Osteocyte (in vitro differentiated cells): ENCODE measurements at regions not wholly inside any gene's neighbourhood (a gene's known extent, or its start where the extent isn't known, plus 50 kb on each side); places are given as distances from the start of the nearest gene placed in this dataset.

ENCODE experiments used
- DNase-seq: peaks from one replicate; pipeline ENCODE4 v3.0.0; 2021; ENCODE audit warnings: mixed read lengths; ENCODE audit not compliant: unreplicated experiment; ENCODE audit errors: extremely low spot score
- H3K27ac Mint-ChIP-seq: one replicate; pipeline ENCODE4 v1.8.0; 2021; ENCODE audit warnings: mild to moderate bottlenecking, mixed read lengths; ENCODE audit not compliant: unreplicated experiment
- H3K27me3 Mint-ChIP-seq: one replicate; pipeline ENCODE4 v1.8.0; 2021; ENCODE audit warnings: mixed read lengths; ENCODE audit not compliant: unreplicated experiment
- H3K36me3 Mint-ChIP-seq: one replicate; pipeline ENCODE4 v1.8.0; 2021; ENCODE audit warnings: mixed read lengths; ENCODE audit not compliant: unreplicated experiment
- H3K4me1 Mint-ChIP-seq: one replicate; pipeline ENCODE4 v1.8.0; 2021; ENCODE audit warnings: mixed read lengths; ENCODE audit not compliant: unreplicated experiment
- H3K4me3 Mint-ChIP-seq: one replicate; pipeline ENCODE4 v1.8.0; 2021; ENCODE audit warnings: mild to moderate bottlenecking, moderate library complexity, mixed read lengths; ENCODE audit not compliant: unreplicated experiment
- H3K9me3 Mint-ChIP-seq: one replicate; pipeline ENCODE4 v1.8.0; 2021; ENCODE audit warnings: mixed read lengths; ENCODE audit not compliant: unreplicated experiment
- CTCF ChIP-seq: fragments of 200-600 bp; sonication (generic); IDR thresholded peaks from 2 replicates; pipeline ENCODE4 v1.5.0; 2021; ENCODE audit warnings: antibody characterized with exemption, mild to moderate bottlenecking, moderate library complexity

GRCh38 chr4:159484864-159485263, 382.0 kb downstream of the RAPGEF2 start:
- no peak overlapping the region for H3K27ac Mint-ChIP-seq
- TF ChIP-seq CTCF: no peak
- peaks cover 6% of the 10 kb centered on the region for H3K4me1 Mint-ChIP-seq
- no peak overlapping the region for H3K4me3 Mint-ChIP-seq
- H3K9me3 Mint-ChIP-seq: no peaks in the 10 kb centered on the region
- peaks cover 50% of the 10 kb centered on the region for H3K27me3 Mint-ChIP-seq
- H3K36me3 Mint-ChIP-seq: no peaks in the 10 kb centered on the region
- DNase-seq: no peak

- Mint-ChIP-seq H3K4me3 (peak overlapping the region; percentile 36), H3K9me3 (no peaks in the 10 kb centered on the region), H3K27ac (no peak overlapping the region), H3K27me3 (peaks cover 65% of the 10 kb centered on the region), H3K4me1 (peaks cover 6% of the 10 kb centered on the region), H3K36me3 (no peaks in the 10 kb centered on the region)
- no peak for DNase-seq
- TF ChIP-seq CTCF: peak; percentile 84
These were observed 384.4 kb downstream of the RAPGEF2 start for GRCh38 chr4:159487284-159487747.

- H3K27ac Mint-ChIP-seq: no peak overlapping the region
- no peaks in the 10 kb centered on the region for H3K36me3 Mint-ChIP-seq
- DNase-seq: no peak
- peaks cover 6% of the 10 kb centered on the region for H3K4me1 Mint-ChIP-seq
- no peak for TF ChIP-seq CTCF
- H3K4me3 Mint-ChIP-seq: no peak overlapping the region
- peaks cover 65% of the 10 kb centered on the region for H3K27me3 Mint-ChIP-seq
- H3K9me3 Mint-ChIP-seq: no peaks in the 10 kb centered on the region
These were observed 386.8 kb downstream of the RAPGEF2 start for GRCh38 chr4:159489646-159490045.

GRCh38 chr4:159495515-159496236, 392.8 kb downstream of the RAPGEF2 start:
- H3K36me3 Mint-ChIP-seq: no peaks in the 10 kb centered on the region
- no peak overlapping the region for H3K4me3 Mint-ChIP-seq
- H3K4me1 Mint-ChIP-seq: peaks cover 2% of the 10 kb centered on the region
- TF ChIP-seq CTCF: no peak
- peaks cover 46% of the 10 kb centered on the region for H3K27me3 Mint-ChIP-seq
- DNase-seq: no peak
- no peak overlapping the region for H3K27ac Mint-ChIP-seq
- H3K9me3 Mint-ChIP-seq: no peaks in the 10 kb centered on the region

- Mint-ChIP-seq H3K4me3 (no peak overlapping the region), H3K4me1 (peaks cover 2% of the 10 kb centered on the region), H3K27me3 (peaks cover 46% of the 10 kb centered on the region), H3K27ac (no peak overlapping the region), H3K9me3 (no peaks in the 10 kb centered on the region), H3K36me3 (no peaks in the 10 kb centered on the region)
- no peak for TF ChIP-seq CTCF
- no peak for DNase-seq
These were observed 393.4 kb downstream of the RAPGEF2 start for GRCh38 chr4:159496248-159496647.
